Neural cell (in vitro differentiated cells): ENCODE measurements at regions not wholly inside any gene's neighbourhood (a gene's known extent, or its start where the extent isn't known, plus 50 kb on each side); places are given as distances from the start of the nearest gene placed in this dataset.

Experiments
- H2AFZ ChIP-seq: fragments of 200-600, 300-800 bp; sonication (generic), shearing (Covaris generic); 2 replicates; pipeline ENCODE4 v1.6.0; 2014; ENCODE audit warnings: low read depth, mild to moderate bottlenecking, antibody characterized with exemption, low read length, moderate library complexity
- H3F3A ChIP-seq: fragments of 200-600 bp; shearing (Covaris generic); 2 replicates; pipeline ENCODE4 v1.6.1; 2016; ENCODE audit warnings: mild to moderate bottlenecking, moderate library complexity, mixed read lengths, antibody characterized with exemption, low read length; ENCODE audit not compliant: insufficient read depth, poor library complexity, severe bottlenecking
- H3K27ac ChIP-seq: fragments of 200-600, 300-800 bp; sonication (generic), shearing (Covaris generic); 2 replicates; pipeline ENCODE4 v1.5.1; 2014; ENCODE audit warnings: mild to moderate bottlenecking, low read length, moderate library complexity
- H3K27me3 ChIP-seq: fragments of 300-800, 200-600 bp; sonication (generic), shearing (Covaris generic); 2 replicates; pipeline ENCODE4 v1.6.0; 2014; ENCODE audit warnings: mild to moderate bottlenecking, low read depth, low read length, moderate library complexity; ENCODE audit not compliant: insufficient read depth
- H3K36me3 ChIP-seq: fragments of 300-800, 200-600 bp; sonication (generic), shearing (Covaris generic); 2 replicates; pipeline ENCODE4 v1.5.1; 2014; ENCODE audit warnings: mild to moderate bottlenecking, antibody characterized with exemption, low read length, moderate library complexity; ENCODE audit not compliant: insufficient read depth
- H3K4me2 ChIP-seq: fragments of 300-800, 200-600 bp; sonication (generic), shearing (Covaris generic); 2 replicates; pipeline ENCODE4 v1.6.0; 2014; ENCODE audit warnings: mild to moderate bottlenecking, low read length
- H3K4me3 ChIP-seq: fragments of 300-800, 200-600 bp; sonication (generic), shearing (Covaris generic); 2 replicates; pipeline ENCODE4 v1.5.1; 2014; ENCODE audit warnings: mild to moderate bottlenecking, low read length, moderate library complexity
- H3K79me2 ChIP-seq: fragments of 200-600 bp; shearing (Covaris generic); replicated peaks from 2 replicates; pipeline ENCODE4 v1.6.0; 2014; ENCODE audit warnings: mild to moderate bottlenecking, low read length, moderate library complexity; ENCODE audit not compliant: insufficient read depth
- H3K9ac ChIP-seq: fragments of 300-800, 200-600 bp; sonication (generic), shearing (Covaris generic); 2 replicates; pipeline ENCODE4 v1.6.1; 2016; ENCODE audit warnings: mild to moderate bottlenecking, low read length, mixed read lengths
- H3K9me2 ChIP-seq: fragments of 200-600 bp; shearing (Covaris generic); 2 replicates; pipeline ENCODE4 v1.6.1; 2016; ENCODE audit warnings: mild to moderate bottlenecking, low read length, mixed read lengths; ENCODE audit not compliant: insufficient read depth
- H3K9me3 ChIP-seq: fragments of 200-600, 300-800 bp; sonication (generic), shearing (Covaris generic); 2 replicates; pipeline ENCODE4 v1.6.1; 2016; ENCODE audit warnings: mild to moderate bottlenecking, mixed run types, low read length, moderate library complexity, mixed read lengths
- H4K20me1 ChIP-seq: fragments of 200-600 bp; shearing (Covaris generic); 2 replicates; pipeline ENCODE4 v1.6.1; 2016; ENCODE audit warnings: mild to moderate bottlenecking, mixed run types; ENCODE audit not compliant: insufficient read depth
- EP300 ChIP-seq: fragments of 450-650 bp; conservative IDR thresholded peaks from 2 replicates; pipeline ENCODE4 v1.6.1; 2014; ENCODE audit warnings: antibody characterized with exemption, mild to moderate bottlenecking, moderate library complexity; ENCODE audit not compliant: poor library complexity, severe bottlenecking
- EZH2 ChIP-seq: fragments of 200-600, 300-800 bp; shearing (Covaris generic), sonication (generic); IDR thresholded peaks from 2 replicates; pipeline ENCODE4 v1.6.1; 2014; ENCODE audit warnings: antibody characterized with exemption, low read length, borderline replicate concordance, mild to moderate bottlenecking; ENCODE audit not compliant: insufficient read depth, poor library complexity, severe bottlenecking
- MXI1 ChIP-seq: fragments of 450-650 bp; conservative IDR thresholded peaks from 2 replicates; pipeline ENCODE4 v1.6.1; 2014; ENCODE audit warnings: antibody characterized with exemption, mild to moderate bottlenecking; ENCODE audit not compliant: poor library complexity, severe bottlenecking
- POLR2AphosphoS5 ChIP-seq: IDR thresholded peaks from 2 replicates; pipeline ENCODE4 v1.6.1; 2012
- RAD21 ChIP-seq: fragments of 450-650 bp; conservative IDR thresholded peaks from 2 replicates; pipeline ENCODE4 v1.6.1; 2014; ENCODE audit warnings: antibody characterized with exemption, mild to moderate bottlenecking, moderate library complexity
- SMC3 ChIP-seq: fragments of 450-650 bp; conservative IDR thresholded peaks from 2 replicates; pipeline ENCODE4 v1.6.1; 2014; ENCODE audit warnings: antibody characterized with exemption, mild to moderate bottlenecking, moderate library complexity; ENCODE audit not compliant: poor library complexity
- TAF1 ChIP-seq: IDR thresholded peaks from 2 replicates; pipeline ENCODE4 v1.6.1; 2012; ENCODE audit warnings: low read depth
- TF ChIP-seq, protein P1 (sequence below): IDR thresholded peaks from 2 replicates; pipeline ENCODE4 v1.6.1; 2012; ENCODE audit warnings: borderline replicate concordance
- TF ChIP-seq, protein P2 (sequence below): fragments of 450-650 bp; IDR thresholded peaks from 2 replicates; pipeline ENCODE4 v1.5.1; 2014; ENCODE audit warnings: antibody characterized with exemption, mild to moderate bottlenecking, moderate library complexity; ENCODE audit not compliant: poor library complexity, severe bottlenecking

DNA sequence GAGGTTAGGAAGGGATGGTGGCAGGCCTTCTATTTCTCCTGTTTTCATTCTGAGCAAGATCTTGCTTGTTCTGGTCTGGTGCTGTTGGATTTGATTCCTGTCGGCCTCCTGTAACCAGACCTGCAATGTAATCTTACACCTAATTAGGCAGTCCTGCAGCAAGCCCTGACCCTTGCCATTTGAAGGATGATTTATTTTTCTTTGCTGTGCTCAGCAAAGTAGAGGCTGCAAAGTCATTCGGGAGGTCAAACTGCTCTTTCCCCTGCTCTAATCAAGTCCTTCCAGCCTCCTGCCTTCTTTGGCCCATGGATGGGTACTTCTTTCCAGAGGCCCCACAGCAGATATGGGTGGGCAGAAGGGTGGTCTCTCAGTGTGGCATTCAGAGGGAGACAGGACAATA lies 417.7 kb upstream of the USP24 start:
- no peak overlapping the region for H3K4me3 ChIP-seq
- H4K20me1 ChIP-seq: no peaks in the 10 kb centered on the region
- H3F3A ChIP-seq: no peaks in the 10 kb centered on the region
- no peak overlapping the region for H2AFZ ChIP-seq
- no peaks in the 10 kb centered on the region for H3K9me3 ChIP-seq
- no peaks in the 10 kb centered on the region for H3K9me2 ChIP-seq
- H3K27ac ChIP-seq: no peak overlapping the region
- no peaks in the 10 kb centered on the region for H3K36me3 ChIP-seq
- H3K4me2 ChIP-seq: no peak overlapping the region
- H3K27me3 ChIP-seq: no peaks in the 10 kb centered on the region
- no peak overlapping the region for H3K9ac ChIP-seq
- H3K79me2 ChIP-seq: no peaks in the 10 kb centered on the region
- no peak for TF ChIP-seq EP300
- TF ChIP-seq MXI1: no peak
- no peak for TF ChIP-seq RAD21
- TF ChIP-seq, protein P1, sequence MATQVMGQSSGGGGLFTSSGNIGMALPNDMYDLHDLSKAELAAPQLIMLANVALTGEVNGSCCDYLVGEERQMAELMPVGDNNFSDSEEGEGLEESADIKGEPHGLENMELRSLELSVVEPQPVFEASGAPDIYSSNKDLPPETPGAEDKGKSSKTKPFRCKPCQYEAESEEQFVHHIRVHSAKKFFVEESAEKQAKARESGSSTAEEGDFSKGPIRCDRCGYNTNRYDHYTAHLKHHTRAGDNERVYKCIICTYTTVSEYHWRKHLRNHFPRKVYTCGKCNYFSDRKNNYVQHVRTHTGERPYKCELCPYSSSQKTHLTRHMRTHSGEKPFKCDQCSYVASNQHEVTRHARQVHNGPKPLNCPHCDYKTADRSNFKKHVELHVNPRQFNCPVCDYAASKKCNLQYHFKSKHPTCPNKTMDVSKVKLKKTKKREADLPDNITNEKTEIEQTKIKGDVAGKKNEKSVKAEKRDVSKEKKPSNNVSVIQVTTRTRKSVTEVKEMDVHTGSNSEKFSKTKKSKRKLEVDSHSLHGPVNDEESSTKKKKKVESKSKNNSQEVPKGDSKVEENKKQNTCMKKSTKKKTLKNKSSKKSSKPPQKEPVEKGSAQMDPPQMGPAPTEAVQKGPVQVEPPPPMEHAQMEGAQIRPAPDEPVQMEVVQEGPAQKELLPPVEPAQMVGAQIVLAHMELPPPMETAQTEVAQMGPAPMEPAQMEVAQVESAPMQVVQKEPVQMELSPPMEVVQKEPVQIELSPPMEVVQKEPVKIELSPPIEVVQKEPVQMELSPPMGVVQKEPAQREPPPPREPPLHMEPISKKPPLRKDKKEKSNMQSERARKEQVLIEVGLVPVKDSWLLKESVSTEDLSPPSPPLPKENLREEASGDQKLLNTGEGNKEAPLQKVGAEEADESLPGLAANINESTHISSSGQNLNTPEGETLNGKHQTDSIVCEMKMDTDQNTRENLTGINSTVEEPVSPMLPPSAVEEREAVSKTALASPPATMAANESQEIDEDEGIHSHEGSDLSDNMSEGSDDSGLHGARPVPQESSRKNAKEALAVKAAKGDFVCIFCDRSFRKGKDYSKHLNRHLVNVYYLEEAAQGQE: no peak
- TF ChIP-seq SMC3: no peak
- TF ChIP-seq, protein P2, sequence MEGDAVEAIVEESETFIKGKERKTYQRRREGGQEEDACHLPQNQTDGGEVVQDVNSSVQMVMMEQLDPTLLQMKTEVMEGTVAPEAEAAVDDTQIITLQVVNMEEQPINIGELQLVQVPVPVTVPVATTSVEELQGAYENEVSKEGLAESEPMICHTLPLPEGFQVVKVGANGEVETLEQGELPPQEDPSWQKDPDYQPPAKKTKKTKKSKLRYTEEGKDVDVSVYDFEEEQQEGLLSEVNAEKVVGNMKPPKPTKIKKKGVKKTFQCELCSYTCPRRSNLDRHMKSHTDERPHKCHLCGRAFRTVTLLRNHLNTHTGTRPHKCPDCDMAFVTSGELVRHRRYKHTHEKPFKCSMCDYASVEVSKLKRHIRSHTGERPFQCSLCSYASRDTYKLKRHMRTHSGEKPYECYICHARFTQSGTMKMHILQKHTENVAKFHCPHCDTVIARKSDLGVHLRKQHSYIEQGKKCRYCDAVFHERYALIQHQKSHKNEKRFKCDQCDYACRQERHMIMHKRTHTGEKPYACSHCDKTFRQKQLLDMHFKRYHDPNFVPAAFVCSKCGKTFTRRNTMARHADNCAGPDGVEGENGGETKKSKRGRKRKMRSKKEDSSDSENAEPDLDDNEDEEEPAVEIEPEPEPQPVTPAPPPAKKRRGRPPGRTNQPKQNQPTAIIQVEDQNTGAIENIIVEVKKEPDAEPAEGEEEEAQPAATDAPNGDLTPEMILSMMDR: no peak
- TF ChIP-seq TAF1: no peak
- TF ChIP-seq POLR2AphosphoS5: no peak
- TF ChIP-seq EZH2: no peak

DNA sequence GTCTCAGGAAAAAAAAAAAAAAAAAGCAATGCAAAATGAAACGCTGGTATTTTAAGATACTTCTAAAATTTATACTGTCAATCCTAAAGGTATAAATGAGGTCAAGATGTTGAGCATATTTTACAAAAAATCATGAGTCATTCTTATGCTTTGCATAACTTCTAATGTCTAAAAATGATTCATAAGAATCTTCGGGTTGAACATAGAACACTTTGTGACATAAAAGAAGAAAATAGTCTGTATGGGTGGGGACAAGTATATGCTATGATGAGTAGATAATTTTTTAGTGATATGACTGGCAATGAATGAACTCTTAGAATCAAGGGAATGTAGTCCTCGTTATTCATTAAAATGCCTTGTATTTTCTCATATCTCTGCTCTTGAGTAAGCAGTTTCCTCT lies 416.9 kb upstream of the USP24 start:
- Histone ChIP-seq H3K4me3 (no peak overlapping the region), H2AFZ (no peak overlapping the region), H3K9ac (no peak overlapping the region), H3F3A (no peaks in the 10 kb centered on the region), H3K79me2 (no peaks in the 10 kb centered on the region), H3K27ac (no peak overlapping the region), H3K27me3 (no peaks in the 10 kb centered on the region), H3K4me2 (no peak overlapping the region), H3K9me3 (no peaks in the 10 kb centered on the region), H3K36me3 (no peaks in the 10 kb centered on the region), H4K20me1 (no peaks in the 10 kb centered on the region), H3K9me2 (no peaks in the 10 kb centered on the region)
- TF ChIP-seq, protein P2: no peak
- TF ChIP-seq SMC3: no peak
